ENCODE measurements at regions not wholly inside any gene's neighbourhood (a gene's known extent, or its start where the extent isn't known, plus 50 kb on each side); places are given as distances from the start of the nearest gene placed in this dataset.
A peak's percentile ranks its signal among the peaks of the same experiment; 100 is the strongest.
"Not testable (repeated sequence)": the region's sequence is repeated elsewhere in the genome, so short reads cannot be mapped to it uniquely, and the experiment has no call there.

DNA sequence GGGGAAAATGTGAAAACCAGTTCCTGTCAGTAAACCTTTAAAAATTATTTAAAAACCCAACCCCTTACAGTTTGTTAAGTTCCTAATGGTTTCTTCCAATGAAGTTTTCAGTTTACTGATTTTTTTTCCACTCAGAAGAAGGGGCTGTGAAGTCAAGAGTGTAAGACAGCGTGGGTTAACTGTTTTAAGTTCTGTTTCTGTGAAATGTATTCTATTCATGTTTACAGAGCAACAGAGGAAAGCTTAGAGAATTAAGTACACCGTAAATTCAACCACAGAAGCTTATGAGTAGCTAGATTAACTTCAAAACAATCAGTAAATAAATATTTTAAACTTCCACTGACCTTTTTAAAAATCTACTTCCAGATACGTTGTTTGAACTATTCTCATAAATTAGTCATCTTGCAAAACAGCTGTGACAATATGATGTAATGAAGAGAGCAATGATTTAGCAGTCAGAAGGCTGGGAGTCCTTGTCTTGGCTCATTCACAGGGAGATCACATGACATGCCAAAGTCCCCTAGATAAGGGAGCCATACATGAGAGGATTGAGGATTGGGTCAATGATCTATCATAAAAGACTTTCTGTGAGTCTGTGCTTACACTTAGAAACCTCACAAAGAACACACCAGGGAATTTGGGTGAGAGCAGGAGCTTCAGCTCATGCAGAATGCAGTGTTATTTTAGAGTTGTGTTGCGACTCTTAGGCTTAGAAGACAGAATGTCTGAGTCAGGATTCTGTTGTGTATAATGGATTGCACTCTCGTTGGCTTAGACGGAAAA, 97.3 kb upstream of the ADORA2B start:
- ATAC-seq; H3K4me3 Mint-ChIP-seq; H3K27ac Mint-ChIP-seq; H3K9me3 Mint-ChIP-seq (ENCODE audit: low read depth); H3K4me1 Mint-ChIP-seq; H3K27me3 Mint-ChIP-seq; CTCF ChIA-PET; DNase-seq; H3K36me3 Mint-ChIP-seq: not testable (repeated sequence)

GRCh38 chr17:15849054-15849453, 95.9 kb upstream of the ADORA2B start:
- H3K9me3 Mint-ChIP-seq (ENCODE audit: low read depth) = not testable (repeated sequence)

DNA sequence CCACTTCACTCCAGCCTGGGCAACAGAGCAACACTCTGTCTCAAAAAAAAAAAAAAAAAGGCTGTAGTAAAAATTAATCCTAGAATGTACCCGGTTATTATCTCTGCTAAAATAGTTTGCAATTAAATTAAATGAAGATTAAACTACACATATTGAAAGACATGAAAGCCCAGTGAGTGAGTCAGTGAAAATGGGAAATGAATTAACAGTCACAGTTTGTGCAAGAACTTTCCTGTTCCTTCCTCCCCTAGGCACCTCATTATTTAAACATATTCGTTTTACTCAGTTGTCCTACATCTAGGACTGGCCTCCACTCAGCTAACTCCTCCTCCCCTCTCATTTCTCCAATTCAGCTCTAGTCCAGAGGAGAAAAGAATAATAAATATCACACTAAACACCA, 94.9 kb upstream of the ADORA2B start:
- DNase-seq; CTCF ChIA-PET; H3K36me3 Mint-ChIP-seq; H3K9me3 Mint-ChIP-seq (ENCODE audit: low read depth); H3K4me1 Mint-ChIP-seq; H3K27ac Mint-ChIP-seq; H3K4me3 Mint-ChIP-seq; ATAC-seq; H3K27me3 Mint-ChIP-seq: not testable (repeated sequence)

More at GRCh38 chr17:15849054-15849453, 95.9 kb upstream of the ADORA2B start:
- H3K4me3 Mint-ChIP-seq, CTCF ChIA-PET, H3K36me3 Mint-ChIP-seq, H3K27ac Mint-ChIP-seq, H3K4me1 Mint-ChIP-seq, H3K27me3 Mint-ChIP-seq: not testable (repeated sequence)
- DNase-seq (peak; percentile 77), ATAC-seq (peak; percentile 97)

GRCh38 chr17:15850687-15851086, 94.2 kb upstream of the ADORA2B start:
- H3K9me3 Mint-ChIP-seq (ENCODE audit: low read depth); DNase-seq; H3K36me3 Mint-ChIP-seq; H3K4me3 Mint-ChIP-seq; H3K4me1 Mint-ChIP-seq; H3K27me3 Mint-ChIP-seq; H3K27ac Mint-ChIP-seq; CTCF ChIA-PET; ATAC-seq: not testable (repeated sequence)

DNA sequence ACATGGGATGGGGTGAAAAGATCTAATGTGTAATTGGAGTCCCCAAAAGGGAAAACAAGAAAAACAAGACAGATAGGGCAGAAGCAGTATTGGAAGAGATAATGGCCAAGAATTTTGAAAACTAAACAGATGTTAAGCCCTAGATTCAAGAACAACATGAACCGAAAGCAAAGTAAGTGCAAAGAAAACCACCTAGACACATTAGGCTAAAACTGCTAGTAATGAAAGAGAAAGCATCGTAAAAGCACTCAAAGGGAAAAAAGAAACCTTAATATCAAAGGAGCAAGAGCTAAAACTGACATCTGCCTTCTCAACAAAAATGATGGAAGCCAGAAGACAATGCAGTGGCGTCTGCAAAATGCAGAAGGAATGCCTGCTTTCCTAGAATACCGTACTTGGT, 92.1 kb upstream of the ADORA2B start:
- CTCF ChIA-PET, H3K4me3 Mint-ChIP-seq: not testable (repeated sequence)

GRCh38 chr17:15856191-15856590, 88.7 kb upstream of the ADORA2B start:
- H3K27ac Mint-ChIP-seq; H3K4me1 Mint-ChIP-seq; ATAC-seq; DNase-seq; H3K36me3 Mint-ChIP-seq; H3K9me3 Mint-ChIP-seq (ENCODE audit: low read depth); CTCF ChIA-PET; H3K4me3 Mint-ChIP-seq; H3K27me3 Mint-ChIP-seq: not testable (repeated sequence)

More for the DNA sequence above, 92.1 kb upstream of the ADORA2B start:
- ATAC-seq = peak; percentile 43
- H3K36me3 Mint-ChIP-seq; H3K4me1 Mint-ChIP-seq; H3K27ac Mint-ChIP-seq; DNase-seq; H3K27me3 Mint-ChIP-seq; H3K9me3 Mint-ChIP-seq (ENCODE audit: low read depth): not testable (repeated sequence)

GRCh38 chr17:15856745-15857144, 88.2 kb upstream of the ADORA2B start:
- H3K4me3 Mint-ChIP-seq; CTCF ChIA-PET; H3K9me3 Mint-ChIP-seq (ENCODE audit: low read depth); DNase-seq; H3K36me3 Mint-ChIP-seq; H3K4me1 Mint-ChIP-seq; H3K27me3 Mint-ChIP-seq; H3K27ac Mint-ChIP-seq; ATAC-seq: not testable (repeated sequence)

DNA sequence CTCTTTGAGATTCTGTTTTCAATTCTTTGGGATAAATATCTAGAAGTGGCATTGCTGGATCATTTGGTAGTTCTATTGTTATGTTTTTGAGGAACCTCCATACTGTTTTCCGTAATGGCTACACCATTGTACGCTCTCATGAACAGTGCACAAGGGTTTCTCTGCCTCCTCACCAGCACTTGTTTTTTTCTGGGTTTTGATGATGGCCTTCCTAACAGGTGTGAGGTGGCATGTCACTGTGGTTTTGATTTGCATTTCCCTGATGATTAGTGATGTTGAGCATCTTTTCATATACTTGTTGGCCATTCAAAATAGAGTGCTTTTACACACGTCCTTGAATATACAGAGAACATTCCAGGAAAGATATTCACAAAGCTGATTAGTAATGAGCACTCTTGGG, 86.8 kb upstream of the ADORA2B start:
- not testable (repeated sequence) for ATAC-seq

DNA sequence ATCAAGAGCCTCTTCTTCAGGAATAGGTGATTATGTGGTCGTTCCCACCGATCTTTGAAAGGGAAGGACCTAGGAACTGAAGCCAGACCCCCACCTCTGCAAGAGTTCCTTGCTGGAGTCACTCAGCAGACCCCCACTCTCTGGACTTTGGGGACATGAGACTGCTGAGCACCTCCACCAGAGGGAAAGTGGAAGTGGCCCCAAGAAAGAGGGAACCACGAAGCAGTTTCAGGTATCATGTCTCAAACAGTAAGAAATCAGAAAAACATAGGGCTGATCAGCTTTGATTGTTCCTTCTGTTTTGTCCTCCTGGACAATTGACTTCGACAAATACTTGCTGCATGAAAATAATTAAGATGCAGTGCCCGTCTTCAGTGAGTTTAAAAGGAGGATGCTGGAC, 84.2 kb upstream of the ADORA2B start:
- CTCF ChIA-PET, DNase-seq: not testable (repeated sequence)

More for the DNA sequence above, 86.8 kb upstream of the ADORA2B start:
- DNase-seq; CTCF ChIA-PET; H3K27ac Mint-ChIP-seq; H3K9me3 Mint-ChIP-seq (ENCODE audit: low read depth); H3K27me3 Mint-ChIP-seq; H3K4me3 Mint-ChIP-seq; H3K36me3 Mint-ChIP-seq; H3K4me1 Mint-ChIP-seq: not testable (repeated sequence)

DNA sequence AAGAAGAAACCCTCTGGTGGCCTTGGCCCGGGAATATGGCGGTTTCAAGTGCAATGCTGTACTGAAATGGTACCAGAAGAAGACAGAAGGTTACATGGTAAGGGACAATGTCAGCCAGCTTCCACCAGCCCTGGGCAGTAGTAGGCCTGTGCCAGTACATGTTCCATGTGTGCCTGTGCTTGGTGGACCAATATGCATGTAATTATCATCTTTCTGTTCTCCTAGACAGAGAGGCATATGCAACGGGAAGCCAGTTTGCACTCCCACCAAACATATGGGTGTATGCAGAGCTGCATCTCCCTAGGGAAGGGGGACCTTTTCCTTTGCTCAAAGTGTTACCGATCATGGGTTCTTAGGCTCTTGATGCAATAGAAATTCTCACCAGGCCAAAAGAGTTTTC, 80.9 kb upstream of the ADORA2B start:
- H3K27ac Mint-ChIP-seq; H3K36me3 Mint-ChIP-seq; DNase-seq; CTCF ChIA-PET; H3K4me3 Mint-ChIP-seq; H3K4me1 Mint-ChIP-seq; H3K9me3 Mint-ChIP-seq (ENCODE audit: low read depth); ATAC-seq; H3K27me3 Mint-ChIP-seq: not testable (repeated sequence)

More for the DNA sequence above, 84.2 kb upstream of the ADORA2B start:
- not testable (repeated sequence) for H3K9me3 Mint-ChIP-seq (ENCODE audit: low read depth); ATAC-seq; H3K27me3 Mint-ChIP-seq; H3K4me1 Mint-ChIP-seq; H3K4me3 Mint-ChIP-seq; H3K36me3 Mint-ChIP-seq; H3K27ac Mint-ChIP-seq

GRCh38 chr17:15864472-15864871, 80.5 kb upstream of the ADORA2B start:
- H3K4me1 Mint-ChIP-seq; CTCF ChIA-PET; H3K27me3 Mint-ChIP-seq; DNase-seq; H3K27ac Mint-ChIP-seq; H3K9me3 Mint-ChIP-seq (ENCODE audit: low read depth); ATAC-seq; H3K36me3 Mint-ChIP-seq; H3K4me3 Mint-ChIP-seq: not testable (repeated sequence)

GRCh38 chr17:15866015-15866414, 78.9 kb upstream of the ADORA2B start:
- H3K9me3 Mint-ChIP-seq (ENCODE audit: low read depth); H3K27me3 Mint-ChIP-seq; CTCF ChIA-PET; ATAC-seq; H3K4me3 Mint-ChIP-seq; H3K4me1 Mint-ChIP-seq; DNase-seq; H3K27ac Mint-ChIP-seq; H3K36me3 Mint-ChIP-seq: not testable (repeated sequence)

GRCh38 chr17:15867331-15867730, 77.6 kb upstream of the ADORA2B start:
- ATAC-seq; H3K9me3 Mint-ChIP-seq (ENCODE audit: low read depth); H3K36me3 Mint-ChIP-seq; H3K4me1 Mint-ChIP-seq; H3K27me3 Mint-ChIP-seq; CTCF ChIA-PET; H3K4me3 Mint-ChIP-seq; H3K27ac Mint-ChIP-seq; DNase-seq: not testable (repeated sequence)

- H3K36me3 Mint-ChIP-seq; H3K27ac Mint-ChIP-seq; ATAC-seq; CTCF ChIA-PET; DNase-seq; H3K4me1 Mint-ChIP-seq; H3K9me3 Mint-ChIP-seq (ENCODE audit: low read depth); H3K4me3 Mint-ChIP-seq: not testable (repeated sequence)
- H3K27me3 Mint-ChIP-seq = peaks cover 18% of the 10 kb centered on the region
Measured at GRCh38 chr17:15869868-15870267, 75.1 kb upstream of the ADORA2B start.

DNA sequence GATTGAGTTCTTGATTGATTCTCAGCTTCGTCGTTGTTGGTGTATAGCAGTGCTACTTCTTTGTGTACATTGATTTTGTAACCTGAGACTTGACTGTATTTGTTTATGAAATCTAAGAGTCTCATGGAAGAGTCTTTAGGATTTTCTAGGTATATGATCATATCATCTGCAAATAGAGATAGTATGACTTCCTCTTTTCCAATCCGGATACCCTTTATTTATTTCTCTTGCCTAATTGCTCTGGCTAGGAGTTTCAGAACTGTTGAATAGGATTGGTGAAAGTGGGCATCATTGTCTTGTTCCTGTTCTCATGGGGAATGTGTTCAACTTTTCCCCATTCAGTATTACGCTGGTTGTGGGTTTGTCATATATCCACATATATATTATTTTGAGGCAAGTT, 72.3 kb upstream of the ADORA2B start:
- H3K27me3 Mint-ChIP-seq = peaks cover 25% of the 10 kb centered on the region
- H3K9me3 Mint-ChIP-seq (ENCODE audit: low read depth); DNase-seq; CTCF ChIA-PET; H3K27ac Mint-ChIP-seq; H3K4me3 Mint-ChIP-seq; H3K36me3 Mint-ChIP-seq; H3K4me1 Mint-ChIP-seq; ATAC-seq: not testable (repeated sequence)
